ENCODE measurements at regions not wholly inside any gene's neighbourhood (a gene's known extent, or its start where the extent isn't known, plus 50 kb on each side); places are given as distances from the start of the nearest gene placed in this dataset.

DNA sequence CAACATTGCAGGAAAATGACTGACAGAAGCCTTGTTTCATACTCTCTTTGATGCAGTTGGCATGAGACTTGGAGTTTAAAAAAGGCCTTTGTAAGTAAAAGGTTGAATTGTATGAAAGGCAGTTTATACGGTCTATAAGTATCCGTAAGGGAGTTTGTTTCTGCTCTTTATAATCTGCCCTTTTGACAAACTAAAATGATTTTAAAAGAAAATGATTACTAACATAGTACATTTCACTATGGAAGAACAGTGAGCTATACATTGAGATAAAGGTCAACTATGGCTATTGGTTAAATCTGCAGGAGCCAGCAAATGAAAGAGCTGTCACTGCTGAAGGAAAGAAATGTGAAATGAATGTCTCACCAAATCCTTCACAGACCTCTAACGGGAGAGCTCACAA is 296.1 kb upstream of the SLITRK6 start:
- H3K14ac ChIP-seq (replicated peaks; ENCODE audit: low read depth, low read length): no peak overlapping the region
- in situ Hi-C loops (cut with MboI; ENCODE audit: low sequenced_read_pairs): no loop called here
- no TSS peak for BruUV-seq (replicated peaks)
- ChIA-PET CTCF (interaction anchor here (0.5 kb wide), 1 partner anchor 13 kb away, joined by 3 read pairs; no protein-coding TSS in a partner anchor), POLR2A (ENCODE audit: unreplicated experiment) (no interaction called here)
- no peaks in the 10 kb centered on the region for H3K27me3 ChIP-seq (ENCODE audit: control insufficient read depth, insufficient read depth, low read length)
- no peak for TF ChIP-seq NFE2L2 (IDR thresholded peaks at IDR 0.05; ENCODE audit: low read depth, low read length)
- TF ChIP-seq POLR2A (IDR thresholded peaks at IDR 0.05; ENCODE audit: low read depth, low read length): no peak
- TF ChIP-seq, protein P1, sequence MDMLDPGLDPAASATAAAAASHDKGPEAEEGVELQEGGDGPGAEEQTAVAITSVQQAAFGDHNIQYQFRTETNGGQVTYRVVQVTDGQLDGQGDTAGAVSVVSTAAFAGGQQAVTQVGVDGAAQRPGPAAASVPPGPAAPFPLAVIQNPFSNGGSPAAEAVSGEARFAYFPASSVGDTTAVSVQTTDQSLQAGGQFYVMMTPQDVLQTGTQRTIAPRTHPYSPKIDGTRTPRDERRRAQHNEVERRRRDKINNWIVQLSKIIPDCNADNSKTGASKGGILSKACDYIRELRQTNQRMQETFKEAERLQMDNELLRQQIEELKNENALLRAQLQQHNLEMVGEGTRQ (IDR thresholded peaks at IDR 0.05; ENCODE audit: low read depth, low read length): no peak
- TF ChIP-seq CHD1 (IDR thresholded peaks at IDR 0.05; ENCODE audit: low read depth, low read length): no peak
- TF ChIP-seq MAFK (IDR thresholded peaks at IDR 0.05; ENCODE audit: low read depth, low read length): no peak
- no peak for TF ChIP-seq MXI1 (IDR thresholded peaks at IDR 0.05; ENCODE audit: borderline replicate concordance, low read depth, low read length)
- TF ChIP-seq CEBPB (IDR thresholded peaks at IDR 0.05; ENCODE audit: low read depth, low read length): no peak
- TF ChIP-seq BHLHE40 (IDR thresholded peaks at IDR 0.05; ENCODE audit: low read depth, low read length): no peak
- no peak for TF ChIP-seq RAD21 (IDR thresholded peaks at IDR 0.05; ENCODE audit: low read length)
- TF ChIP-seq, protein P2, sequence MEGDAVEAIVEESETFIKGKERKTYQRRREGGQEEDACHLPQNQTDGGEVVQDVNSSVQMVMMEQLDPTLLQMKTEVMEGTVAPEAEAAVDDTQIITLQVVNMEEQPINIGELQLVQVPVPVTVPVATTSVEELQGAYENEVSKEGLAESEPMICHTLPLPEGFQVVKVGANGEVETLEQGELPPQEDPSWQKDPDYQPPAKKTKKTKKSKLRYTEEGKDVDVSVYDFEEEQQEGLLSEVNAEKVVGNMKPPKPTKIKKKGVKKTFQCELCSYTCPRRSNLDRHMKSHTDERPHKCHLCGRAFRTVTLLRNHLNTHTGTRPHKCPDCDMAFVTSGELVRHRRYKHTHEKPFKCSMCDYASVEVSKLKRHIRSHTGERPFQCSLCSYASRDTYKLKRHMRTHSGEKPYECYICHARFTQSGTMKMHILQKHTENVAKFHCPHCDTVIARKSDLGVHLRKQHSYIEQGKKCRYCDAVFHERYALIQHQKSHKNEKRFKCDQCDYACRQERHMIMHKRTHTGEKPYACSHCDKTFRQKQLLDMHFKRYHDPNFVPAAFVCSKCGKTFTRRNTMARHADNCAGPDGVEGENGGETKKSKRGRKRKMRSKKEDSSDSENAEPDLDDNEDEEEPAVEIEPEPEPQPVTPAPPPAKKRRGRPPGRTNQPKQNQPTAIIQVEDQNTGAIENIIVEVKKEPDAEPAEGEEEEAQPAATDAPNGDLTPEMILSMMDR (conservative IDR thresholded peaks at IDR 0.05; ENCODE audit: low read depth, low read length): no peak
- TF ChIP-seq MAZ (IDR thresholded peaks at IDR 0.05; ENCODE audit: borderline replicate concordance, low read depth, low read length): no peak
- TF ChIP-seq, protein P3, sequence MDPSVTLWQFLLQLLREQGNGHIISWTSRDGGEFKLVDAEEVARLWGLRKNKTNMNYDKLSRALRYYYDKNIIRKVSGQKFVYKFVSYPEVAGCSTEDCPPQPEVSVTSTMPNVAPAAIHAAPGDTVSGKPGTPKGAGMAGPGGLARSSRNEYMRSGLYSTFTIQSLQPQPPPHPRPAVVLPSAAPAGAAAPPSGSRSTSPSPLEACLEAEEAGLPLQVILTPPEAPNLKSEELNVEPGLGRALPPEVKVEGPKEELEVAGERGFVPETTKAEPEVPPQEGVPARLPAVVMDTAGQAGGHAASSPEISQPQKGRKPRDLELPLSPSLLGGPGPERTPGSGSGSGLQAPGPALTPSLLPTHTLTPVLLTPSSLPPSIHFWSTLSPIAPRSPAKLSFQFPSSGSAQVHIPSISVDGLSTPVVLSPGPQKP (IDR thresholded peaks at IDR 0.05; ENCODE audit: borderline replicate concordance, low read depth, low read length): no peak
- no peak overlapping the region for H4K8ac ChIP-seq (ENCODE audit: low read depth in 2 of 2, low read length in 2 of 2)
- dilution Hi-C loops (cut with HindIII; ENCODE audit: low sequenced_read_pairs, unreplicated experiment): no loop called here
- H4K5ac ChIP-seq (ENCODE audit: low read depth, low read length): no peak overlapping the region
- no CpG with 5 or more reads among the region's 3 CpGs for WGBS, 2 experiments (ENCODE audit: extremely low coverage in 2 of 2, insufficient read length in 1 of 2)
- no peaks in the 10 kb centered on the region for H3K9me1 ChIP-seq (ENCODE audit: insufficient read depth, low read length)
- H2AK9ac ChIP-seq (replicated peaks; ENCODE audit: low read depth, low read length, poor library complexity): no peak overlapping the region
- no peak overlapping the region for H3K4ac ChIP-seq (ENCODE audit: low read depth, low read length)
- no peak overlapping the region for H2BK15ac ChIP-seq (ENCODE audit: low read depth, low read length)
- no peak overlapping the region for H4K91ac ChIP-seq (ENCODE audit: insufficient read depth, low read depth, low read length)
- no peak overlapping the region for H2BK120ac ChIP-seq (ENCODE audit: low read depth, low read length)
- no peak overlapping the region for H3K27ac ChIP-seq (ENCODE audit: insufficient read depth, low read length)
- no peak overlapping the region for H3K4me3 ChIP-seq (ENCODE audit: insufficient read depth, low read depth, low read length)
- H3K9ac ChIP-seq (ENCODE audit: low read depth, low read length): no peak overlapping the region
- no peaks in the 10 kb centered on the region for H3K79me1 ChIP-seq (ENCODE audit: low read depth in 1 of 2, low read length in 2 of 2)
- no peak overlapping the region for H3K23ac ChIP-seq (ENCODE audit: low read depth, low read length)
- H4K20me1 ChIP-seq (ENCODE audit: insufficient read depth, low read length): no peaks in the 10 kb centered on the region
- no peak overlapping the region for H3K56ac ChIP-seq (ENCODE audit: extremely low read depth, insufficient read depth, low read length)
- no peak overlapping the region for H2AFZ ChIP-seq (replicated peaks; ENCODE audit: low read length, poor library complexity)
- intact Hi-C loops (cut with micrococcal nuclease): no loop called here
- H3K4me1 ChIP-seq (ENCODE audit: control insufficient read depth, insufficient read depth, low read length): no peaks in the 10 kb centered on the region
- DNase-seq (no peak), ATAC-seq (ENCODE audit: low read depth) (no peak)
- no peak overlapping the region for H3K18ac ChIP-seq (ENCODE audit: low read depth, low read length)
- H2AK5ac ChIP-seq (ENCODE audit: low read depth, low read length): no peak overlapping the region
- no peak overlapping the region for H2BK5ac ChIP-seq (ENCODE audit: low read depth, low read length, poor library complexity, severe bottlenecking)
- no peak overlapping the region for H3K4me2 ChIP-seq (ENCODE audit: low read depth, low read length)
- H3K36me3 ChIP-seq (ENCODE audit: control insufficient read depth, insufficient read depth, low read length): no peaks in the 10 kb centered on the region
- H3K9me3 ChIP-seq (ENCODE audit: control insufficient read depth, insufficient read depth, low read length): peaks cover 3% of the 10 kb centered on the region; the same call in 1 of the 2 replicates
- H2BK20ac ChIP-seq (ENCODE audit: low read depth, low read length): no peak overlapping the region

Measured in IMR-90 (cell line).